ENCODE measurements at regions not wholly inside any gene's neighbourhood (a gene's known extent, or its start where the extent isn't known, plus 50 kb on each side); places are given as distances from the start of the nearest gene placed in this dataset.

DNA sequence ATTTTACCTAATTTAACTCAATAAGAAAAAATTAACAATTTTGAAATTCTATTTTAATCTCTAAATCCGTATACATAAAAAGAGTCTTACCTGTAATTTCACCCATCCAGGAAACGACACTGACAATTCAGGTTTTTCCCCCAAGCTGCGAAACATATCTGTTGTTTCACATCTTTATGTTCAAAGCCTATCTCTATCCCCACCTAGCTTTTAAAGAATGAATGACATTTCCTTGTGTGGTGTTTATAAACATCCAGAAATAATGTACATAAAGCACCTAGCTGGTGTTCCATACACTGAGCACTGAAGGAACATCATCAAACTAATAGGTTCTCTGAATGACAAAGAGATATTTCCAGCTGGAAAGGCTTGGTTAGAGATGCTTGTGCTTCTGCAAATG, 867.8 kb downstream of the SQOR start:
- H3K4me3 ChIP-seq (ENCODE audit: low read length), result no peak overlapping the region
- H3K4me1 ChIP-seq (ENCODE audit: low read length), result peaks cover 14% of the 10 kb centered on the region
- no peak overlapping the region for H3K27ac ChIP-seq (ENCODE audit: low read length)
- peak; percentile 77 for DNase-seq
- H3F3A ChIP-seq (ENCODE audit: insufficient read depth, low read length), result no peaks in the 10 kb centered on the region
- no peak overlapping the region for H2AFZ ChIP-seq (ENCODE audit: low read length)
- H4K20me1 ChIP-seq (ENCODE audit: insufficient read depth, low read length), result no peaks in the 10 kb centered on the region
- H3K9me3 ChIP-seq (replicated peaks; ENCODE audit: insufficient read depth, low read length), result no peaks in the 10 kb centered on the region
- no peaks in the 10 kb centered on the region for H3K27me3 ChIP-seq (replicated peaks; ENCODE audit: insufficient read depth, low read length)
- H3K79me2 ChIP-seq (ENCODE audit: low read length), result no peaks in the 10 kb centered on the region
- H3K9me2 ChIP-seq (replicated peaks; ENCODE audit: insufficient read depth, low read length), result no peaks in the 10 kb centered on the region
- H3K4me2 ChIP-seq (ENCODE audit: low read depth, low read length), result peak overlapping the region; percentile 11; the same call in 1 of the 2 replicates
- no peak overlapping the region for H3K9ac ChIP-seq (ENCODE audit: low read length)
- H3K36me3 ChIP-seq (replicated peaks; ENCODE audit: insufficient read depth, low read length), result no peaks in the 10 kb centered on the region
- TF ChIP-seq, protein P1, sequence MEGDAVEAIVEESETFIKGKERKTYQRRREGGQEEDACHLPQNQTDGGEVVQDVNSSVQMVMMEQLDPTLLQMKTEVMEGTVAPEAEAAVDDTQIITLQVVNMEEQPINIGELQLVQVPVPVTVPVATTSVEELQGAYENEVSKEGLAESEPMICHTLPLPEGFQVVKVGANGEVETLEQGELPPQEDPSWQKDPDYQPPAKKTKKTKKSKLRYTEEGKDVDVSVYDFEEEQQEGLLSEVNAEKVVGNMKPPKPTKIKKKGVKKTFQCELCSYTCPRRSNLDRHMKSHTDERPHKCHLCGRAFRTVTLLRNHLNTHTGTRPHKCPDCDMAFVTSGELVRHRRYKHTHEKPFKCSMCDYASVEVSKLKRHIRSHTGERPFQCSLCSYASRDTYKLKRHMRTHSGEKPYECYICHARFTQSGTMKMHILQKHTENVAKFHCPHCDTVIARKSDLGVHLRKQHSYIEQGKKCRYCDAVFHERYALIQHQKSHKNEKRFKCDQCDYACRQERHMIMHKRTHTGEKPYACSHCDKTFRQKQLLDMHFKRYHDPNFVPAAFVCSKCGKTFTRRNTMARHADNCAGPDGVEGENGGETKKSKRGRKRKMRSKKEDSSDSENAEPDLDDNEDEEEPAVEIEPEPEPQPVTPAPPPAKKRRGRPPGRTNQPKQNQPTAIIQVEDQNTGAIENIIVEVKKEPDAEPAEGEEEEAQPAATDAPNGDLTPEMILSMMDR (IDR thresholded peaks at IDR 0.05; ENCODE audit: low read length), result peak; percentile 65
- TF ChIP-seq EZH2phosphoT487 (IDR thresholded peaks at IDR 0.05; ENCODE audit: low read length), result no peak

- no peak overlapping the region for H3K27ac ChIP-seq (ENCODE audit: low read length)
- no peaks in the 10 kb centered on the region for H3K9me3 ChIP-seq (replicated peaks; ENCODE audit: insufficient read depth, low read length)
- no peaks in the 10 kb centered on the region for H3K9me2 ChIP-seq (replicated peaks; ENCODE audit: insufficient read depth, low read length)
- H3F3A ChIP-seq (ENCODE audit: insufficient read depth, low read length), result no peaks in the 10 kb centered on the region
- no peaks in the 10 kb centered on the region for H4K20me1 ChIP-seq (ENCODE audit: insufficient read depth, low read length)
- TF ChIP-seq EZH2phosphoT487 (IDR thresholded peaks at IDR 0.05; ENCODE audit: low read length), result no peak
- no peak for TF ChIP-seq EZH2 (optimal IDR thresholded peaks at IDR 0.05; ENCODE audit: low read depth, low read length)
- TF ChIP-seq, protein P1 (IDR thresholded peaks at IDR 0.05; ENCODE audit: low read length), result no peak
- no peaks in the 10 kb centered on the region for H3K4me1 ChIP-seq (ENCODE audit: low read length)
- no peak overlapping the region for H3K4me2 ChIP-seq (ENCODE audit: low read depth, low read length)
- no peaks in the 10 kb centered on the region for H3K27me3 ChIP-seq (replicated peaks; ENCODE audit: insufficient read depth, low read length)
- no peak overlapping the region for H3K9ac ChIP-seq (ENCODE audit: low read length)
- no peak overlapping the region for H3K4me3 ChIP-seq (ENCODE audit: low read length)
- H3K79me2 ChIP-seq (ENCODE audit: low read length), result no peaks in the 10 kb centered on the region
- H3K36me3 ChIP-seq (replicated peaks; ENCODE audit: insufficient read depth, low read length), result no peaks in the 10 kb centered on the region
- DNase-seq, result no peak
- no peak overlapping the region for H2AFZ ChIP-seq (ENCODE audit: low read length)
These were observed 883.6 kb downstream of the SQOR start for GRCh38 chr15:46518381-46518780.

GRCh38 chr15:46523701-46524100, 888.9 kb downstream of the SQOR start:
- TF ChIP-seq, protein P1 (IDR thresholded peaks at IDR 0.05; ENCODE audit: low read length), result no peak
- TF ChIP-seq EZH2 (optimal IDR thresholded peaks at IDR 0.05; ENCODE audit: low read depth, low read length) (no peak), EZH2phosphoT487 (IDR thresholded peaks at IDR 0.05; ENCODE audit: low read length) (no peak)
- Histone ChIP-seq H3K9ac (ENCODE audit: low read length) (no peak overlapping the region), H3K27me3 (replicated peaks; ENCODE audit: insufficient read depth, low read length) (no peaks in the 10 kb centered on the region), H3K4me3 (ENCODE audit: low read length) (no peak overlapping the region), H3K36me3 (replicated peaks; ENCODE audit: insufficient read depth, low read length) (no peaks in the 10 kb centered on the region), H2AFZ (ENCODE audit: low read length) (no peak overlapping the region), H3K27ac (ENCODE audit: low read length) (no peak overlapping the region), H3K4me1 (ENCODE audit: low read length) (no peaks in the 10 kb centered on the region), H3K9me3 (replicated peaks; ENCODE audit: insufficient read depth, low read length) (no peaks in the 10 kb centered on the region), H3K79me2 (ENCODE audit: low read length) (no peaks in the 10 kb centered on the region), H4K20me1 (ENCODE audit: insufficient read depth, low read length) (no peaks in the 10 kb centered on the region), H3F3A (ENCODE audit: insufficient read depth, low read length) (no peaks in the 10 kb centered on the region), H3K4me2 (ENCODE audit: low read depth, low read length) (no peak overlapping the region), H3K9me2 (replicated peaks; ENCODE audit: insufficient read depth, low read length) (no peaks in the 10 kb centered on the region)
- no peak for DNase-seq

All from MM.1S (cell line).